ENCODE measurements at regions not wholly inside any gene's neighbourhood (a gene's known extent, or its start where the extent isn't known, plus 50 kb on each side); places are given as distances from the start of the nearest gene placed in this dataset.

- Histone ChIP-seq H2BK20ac (ENCODE audit: low read depth, low read length) (no peak overlapping the region), H3K18ac (ENCODE audit: low read depth, low read length) (no peak overlapping the region), H3K56ac (ENCODE audit: extremely low read depth, insufficient read depth, low read length) (no peak overlapping the region), H2BK15ac (ENCODE audit: low read depth, low read length) (no peak overlapping the region), H2BK120ac (ENCODE audit: low read depth, low read length) (no peak overlapping the region), H3K23ac (ENCODE audit: low read depth, low read length) (no peak overlapping the region), H3K4me2 (ENCODE audit: low read depth, low read length) (no peak overlapping the region), H3K27me3 (ENCODE audit: control insufficient read depth, insufficient read depth, low read length) (no peaks in the 10 kb centered on the region), H4K91ac (ENCODE audit: insufficient read depth, low read depth, low read length) (no peak overlapping the region), H3K36me3 (ENCODE audit: control insufficient read depth, insufficient read depth, low read length) (no peaks in the 10 kb centered on the region), H2AK5ac (ENCODE audit: low read depth, low read length) (no peak overlapping the region), H4K5ac (ENCODE audit: low read depth, low read length) (no peak overlapping the region), H3K9me3 (ENCODE audit: control insufficient read depth, insufficient read depth, low read length) (no peaks in the 10 kb centered on the region), H3K79me1 (ENCODE audit: low read depth in 1 of 2, low read length in 2 of 2) (no peaks in the 10 kb centered on the region), H2AK9ac (replicated peaks; ENCODE audit: low read depth, low read length, poor library complexity) (no peak overlapping the region), H2BK5ac (ENCODE audit: low read depth, low read length, poor library complexity, severe bottlenecking) (no peak overlapping the region), H2AFZ (replicated peaks; ENCODE audit: low read length, poor library complexity) (no peak overlapping the region), H3K9ac (ENCODE audit: low read depth, low read length) (no peak overlapping the region), H4K20me1 (ENCODE audit: insufficient read depth, low read length) (no peaks in the 10 kb centered on the region), H3K27ac (ENCODE audit: insufficient read depth, low read length) (no peak overlapping the region), H3K4me3 (ENCODE audit: insufficient read depth, low read depth, low read length) (no peak overlapping the region), H4K8ac (ENCODE audit: low read depth in 2 of 2, low read length in 2 of 2) (no peak overlapping the region), H3K4ac (ENCODE audit: low read depth, low read length) (no peak overlapping the region), H3K9me1 (ENCODE audit: insufficient read depth, low read length) (no peaks in the 10 kb centered on the region), H3K14ac (replicated peaks; ENCODE audit: low read depth, low read length) (no peak overlapping the region), H3K4me1 (ENCODE audit: control insufficient read depth, insufficient read depth, low read length) (no peaks in the 10 kb centered on the region)
- dilution Hi-C loops (cut with HindIII; ENCODE audit: low sequenced_read_pairs, unreplicated experiment) = no loop called here
- whole genome bisulfite sequencing, 2 experiments (ENCODE audit: extremely low coverage in 2 of 2, insufficient read length in 1 of 2) = no CpG with 5 or more reads among the region's 1 CpG
- in situ Hi-C loops (cut with MboI; ENCODE audit: low sequenced_read_pairs) = no loop called here
- intact Hi-C loops (cut with micrococcal nuclease) = no loop called here
- no peak for ATAC-seq (ENCODE audit: low read depth)
- CTCF ChIA-PET = no interaction called here
- no TSS peak for BruUV-seq (replicated peaks)
- POLR2A ChIA-PET (ENCODE audit: unreplicated experiment) = no interaction called here
- DNase-seq = no peak
- TF ChIP-seq SMC3 (IDR thresholded peaks at IDR 0.05; ENCODE audit: low read depth, low read length) (no peak), CTCF (conservative IDR thresholded peaks at IDR 0.05; ENCODE audit: low read depth, low read length) (no peak), MAFK (IDR thresholded peaks at IDR 0.05; ENCODE audit: low read depth, low read length) (no peak), RAD21 (IDR thresholded peaks at IDR 0.05; ENCODE audit: low read length) (no peak), ELK1 (IDR thresholded peaks at IDR 0.05; ENCODE audit: borderline replicate concordance, low read depth, low read length) (no peak), RCOR1 (IDR thresholded peaks at IDR 0.05; ENCODE audit: insufficient replicate concordance, low read length) (no peak), USF2 (IDR thresholded peaks at IDR 0.05; ENCODE audit: low read depth, low read length) (no peak), CEBPB (IDR thresholded peaks at IDR 0.05; ENCODE audit: low read depth, low read length) (no peak), POLR2A (IDR thresholded peaks at IDR 0.05; ENCODE audit: low read depth, low read length) (no peak), NFE2L2 (IDR thresholded peaks at IDR 0.05; ENCODE audit: low read depth, low read length) (no peak), BHLHE40 (IDR thresholded peaks at IDR 0.05; ENCODE audit: low read depth, low read length) (no peak), MXI1 (IDR thresholded peaks at IDR 0.05; ENCODE audit: borderline replicate concordance, low read depth, low read length) (no peak), RFX5 (IDR thresholded peaks at IDR 0.05; ENCODE audit: low read depth, low read length) (no peak), CHD1 (IDR thresholded peaks at IDR 0.05; ENCODE audit: low read depth, low read length) (no peak), MAZ (IDR thresholded peaks at IDR 0.05; ENCODE audit: borderline replicate concordance, low read depth, low read length) (no peak), FOS (IDR thresholded peaks at IDR 0.05; ENCODE audit: low read depth, low read length) (no peak)
Observed at GRCh38 chr12:9264546-9264945, 56.4 kb upstream of the PZP start.
